Neural crest cell (in vitro differentiated cells): ENCODE measurements at regions not wholly inside any gene's neighbourhood (a gene's known extent, or its start where the extent isn't known, plus 50 kb on each side); places are given as distances from the start of the nearest gene placed in this dataset.

Experiments used
- DNase-seq: peaks from one replicate; pipeline ENCODE4 v3.0.0; 2021; ENCODE audit warnings: low read depth, mixed read lengths, low spot score
- H3K27ac Mint-ChIP-seq: one replicate; pipeline ENCODE4 v1.8.0; 2021; ENCODE audit warnings: mild to moderate bottlenecking, mixed read lengths; ENCODE audit not compliant: unreplicated experiment
- H3K27me3 Mint-ChIP-seq: 2 replicates; pipeline ENCODE4 v1.8.0; 2021; ENCODE audit warnings: low read depth, mild to moderate bottlenecking, mixed read lengths
- H3K36me3 Mint-ChIP-seq: 2 replicates; pipeline ENCODE4 v1.8.0; 2021; ENCODE audit warnings: low read depth, mild to moderate bottlenecking, mixed read lengths
- H3K4me1 Mint-ChIP-seq: 2 replicates; pipeline ENCODE4 v1.8.0; 2021; ENCODE audit warnings: mixed read lengths
- H3K4me3 Mint-ChIP-seq: one replicate; pipeline ENCODE4 v1.8.0; 2021; ENCODE audit warnings: mild to moderate bottlenecking, mixed read lengths
- H3K9me3 Mint-ChIP-seq: 2 replicates; pipeline ENCODE4 v1.8.0; 2021; ENCODE audit warnings: mixed read lengths
- CTCF ChIP-seq: fragments of 200-600 bp; sonication (generic); conservative IDR thresholded peaks from 2 replicates; pipeline ENCODE4 v1.5.0; 2021; ENCODE audit warnings: antibody characterized with exemption, mild to moderate bottlenecking

- Mint-ChIP-seq H3K4me1 (peaks cover 4% of the 10 kb centered on the region), H3K27ac (no peak overlapping the region), H3K4me3 (no peak overlapping the region), H3K36me3 (no peaks in the 10 kb centered on the region), H3K27me3 (no peaks in the 10 kb centered on the region), H3K9me3 (peaks cover 2% of the 10 kb centered on the region)
- TF ChIP-seq CTCF: no peak
- no peak for DNase-seq
Observed at GRCh38 chr2:235291461-235291860, 202.4 kb upstream of the AGAP1 start.

DNA sequence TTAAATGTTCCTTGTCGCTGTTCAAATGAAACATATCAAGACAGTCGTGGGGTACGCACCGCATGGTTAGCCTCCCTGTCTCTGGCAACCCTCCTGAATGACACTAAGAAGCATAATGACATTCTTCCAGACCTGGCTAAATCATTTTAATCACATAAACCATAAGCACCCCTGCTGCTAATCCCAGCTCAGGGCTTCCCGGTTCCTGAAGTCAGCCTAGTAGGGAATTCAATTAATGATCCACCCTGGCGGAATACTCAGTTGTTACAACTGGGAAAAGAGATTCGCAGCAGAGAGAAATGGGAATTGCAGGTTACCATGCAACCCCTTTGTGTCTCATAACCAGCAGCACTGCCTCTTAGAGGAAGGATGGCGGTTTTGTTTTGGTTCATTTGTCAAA, 200.8 kb upstream of the AGAP1 start:
- H3K9me3 Mint-ChIP-seq: peaks cover 8% of the 10 kb centered on the region
- DNase-seq: no peak
- H3K36me3 Mint-ChIP-seq: peaks cover 5% of the 10 kb centered on the region
- H3K27me3 Mint-ChIP-seq: no peaks in the 10 kb centered on the region
- no peak overlapping the region for H3K27ac Mint-ChIP-seq
- no peak overlapping the region for H3K4me3 Mint-ChIP-seq
- H3K4me1 Mint-ChIP-seq: no peaks in the 10 kb centered on the region
- no peak for TF ChIP-seq CTCF

DNA sequence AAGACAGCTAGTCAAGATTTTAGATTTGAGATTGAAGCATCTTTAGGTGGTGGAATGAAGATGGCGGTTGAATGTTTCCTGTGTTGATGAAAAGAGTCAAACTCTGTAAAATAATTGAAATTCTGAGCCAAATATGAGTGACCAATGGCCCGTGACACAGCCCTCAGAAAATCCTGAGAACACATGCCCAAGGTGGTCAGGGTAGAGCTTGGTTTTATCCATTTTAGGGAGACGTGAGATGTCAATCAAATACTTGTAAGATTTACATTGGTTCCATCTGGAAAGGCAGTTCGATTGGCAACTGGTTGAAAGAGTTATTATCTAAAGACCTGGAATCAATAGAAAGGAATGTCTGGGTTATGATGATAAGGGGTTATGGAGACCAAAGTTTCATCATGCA, 198.0 kb upstream of the AGAP1 start:
- no peak overlapping the region for H3K4me3 Mint-ChIP-seq
- no peak for DNase-seq
- H3K9me3 Mint-ChIP-seq: peaks cover 8% of the 10 kb centered on the region
- no peaks in the 10 kb centered on the region for H3K4me1 Mint-ChIP-seq
- peaks cover 5% of the 10 kb centered on the region for H3K36me3 Mint-ChIP-seq
- no peak overlapping the region for H3K27ac Mint-ChIP-seq
- no peaks in the 10 kb centered on the region for H3K27me3 Mint-ChIP-seq
- no peak for TF ChIP-seq CTCF

- no peaks in the 10 kb centered on the region for H3K4me1 Mint-ChIP-seq
- peaks cover 8% of the 10 kb centered on the region for H3K9me3 Mint-ChIP-seq
- no peaks in the 10 kb centered on the region for H3K27me3 Mint-ChIP-seq
- peak overlapping the region; percentile 78 for H3K27ac Mint-ChIP-seq
- peaks cover 5% of the 10 kb centered on the region for H3K36me3 Mint-ChIP-seq
- no peak for TF ChIP-seq CTCF
- H3K4me3 Mint-ChIP-seq: no peak overlapping the region
- DNase-seq: no peak
Observed at GRCh38 chr2:235300368-235301201, 193.3 kb upstream of the AGAP1 start.

DNA sequence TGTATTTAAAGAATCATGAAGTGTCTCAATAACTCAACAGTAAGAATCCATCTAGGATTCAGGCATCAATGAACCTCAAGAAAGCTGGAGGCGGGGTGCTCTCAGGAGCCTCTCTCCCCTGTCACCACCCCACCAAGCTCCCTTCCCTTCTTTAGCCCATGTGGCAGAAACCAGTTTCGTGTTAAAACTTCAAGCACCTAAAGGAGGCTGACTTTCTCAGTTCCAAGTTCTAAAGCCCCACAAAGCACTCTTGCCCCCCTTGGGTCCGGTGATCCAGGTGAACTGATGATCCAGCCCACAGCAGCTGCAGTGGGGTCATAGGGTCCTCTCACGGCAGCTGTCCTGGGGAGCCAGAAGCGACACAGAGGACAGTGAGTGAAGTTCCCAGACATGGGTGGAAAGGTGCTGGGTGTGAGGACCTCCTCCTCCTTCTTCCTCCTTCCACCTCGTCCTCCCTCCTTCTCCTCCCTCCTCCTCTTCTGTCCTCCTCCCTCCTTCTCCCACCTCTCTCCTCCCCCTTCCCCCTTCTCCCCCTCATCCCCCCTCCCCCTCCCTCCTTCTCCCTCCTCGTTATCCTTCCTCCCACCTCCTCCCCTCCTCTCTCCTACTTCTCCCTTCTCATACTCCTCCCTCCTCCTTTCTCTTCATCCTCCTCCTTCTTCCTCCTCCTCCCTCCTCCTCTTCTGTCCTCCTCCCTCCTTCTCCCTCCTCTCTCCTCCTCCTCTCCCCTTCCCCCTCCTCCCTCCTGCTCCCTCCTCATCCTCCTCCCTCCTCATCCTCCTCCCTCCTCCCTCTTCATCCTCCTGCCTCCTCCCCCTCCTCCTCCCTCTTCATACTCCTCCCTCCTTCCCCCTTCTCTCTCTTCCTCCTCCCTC, 192.4 kb upstream of the AGAP1 start:
- peaks cover 9% of the 10 kb centered on the region for H3K9me3 Mint-ChIP-seq
- H3K27ac Mint-ChIP-seq: no peak overlapping the region
- no peak for TF ChIP-seq CTCF
- H3K4me1 Mint-ChIP-seq: no peaks in the 10 kb centered on the region
- DNase-seq: no peak
- H3K36me3 Mint-ChIP-seq: peaks cover 5% of the 10 kb centered on the region
- H3K27me3 Mint-ChIP-seq: no peaks in the 10 kb centered on the region
- H3K4me3 Mint-ChIP-seq: no peak overlapping the region
